ENCODE measurements at regions not wholly inside any gene's neighbourhood (a gene's known extent, or its start where the extent isn't known, plus 50 kb on each side); places are given as distances from the start of the nearest gene placed in this dataset.

GRCh38 chr15:46735115-46735514 is 982.2 kb upstream of the SEMA6D start:
- no peak for DNase-seq

GRCh38 chr15:46751303-46751702 is 966.0 kb upstream of the SEMA6D start:
- DNase-seq: no peak

GRCh38 chr15:46753946-46754345 is 963.4 kb upstream of the SEMA6D start:
- DNase-seq: no peak

GRCh38 chr15:46763091-46763490 is 954.2 kb upstream of the SEMA6D start:
- DNase-seq: no peak

- no peak for DNase-seq
These were observed 952.5 kb upstream of the SEMA6D start for GRCh38 chr15:46764851-46765250.

- DNase-seq: no peak
These were observed 951.3 kb upstream of the SEMA6D start for GRCh38 chr15:46766021-46766420.

GRCh38 chr15:46768287-46768686 is 949.0 kb upstream of the SEMA6D start:
- no peak for DNase-seq

- DNase-seq: no peak
These were observed 944.3 kb upstream of the SEMA6D start for GRCh38 chr15:46773016-46773415.

- DNase-seq: no peak
These were observed 938.4 kb upstream of the SEMA6D start for GRCh38 chr15:46778876-46779275.

- DNase-seq: no peak
These were observed 930.6 kb upstream of the SEMA6D start for GRCh38 chr15:46786590-46787285.

- DNase-seq: no peak
These were observed 921.6 kb upstream of the SEMA6D start for GRCh38 chr15:46795685-46796084.

GRCh38 chr15:46808834-46809233 is 908.5 kb upstream of the SEMA6D start:
- no peak for DNase-seq

- DNase-seq: no peak
These were observed 902.1 kb upstream of the SEMA6D start for GRCh38 chr15:46815240-46815639.

- DNase-seq: no peak
These were observed 901.5 kb upstream of the SEMA6D start for GRCh38 chr15:46815765-46816164.

GRCh38 chr15:46848704-46849103 is 868.6 kb upstream of the SEMA6D start:
- no peak for DNase-seq

GRCh38 chr15:46853600-46853999 is 863.7 kb upstream of the SEMA6D start:
- no peak for DNase-seq

GRCh38 chr15:46854564-46854963 is 862.7 kb upstream of the SEMA6D start:
- DNase-seq: no peak

- DNase-seq: no peak
These were observed 861.9 kb upstream of the SEMA6D start for GRCh38 chr15:46855388-46855787.

- DNase-seq: no peak
These were observed 860.3 kb upstream of the SEMA6D start for GRCh38 chr15:46856839-46857502.

GRCh38 chr15:46858150-46858549 is 859.2 kb upstream of the SEMA6D start:
- no peak for DNase-seq

GRCh38 chr15:46861796-46862195 is 855.5 kb upstream of the SEMA6D start:
- no peak for DNase-seq

GRCh38 chr15:46865155-46865554 is 852.1 kb upstream of the SEMA6D start:
- DNase-seq: no peak

- DNase-seq: no peak
These were observed 844.9 kb upstream of the SEMA6D start for GRCh38 chr15:46872286-46872980.

- DNase-seq: no peak
These were observed 844.3 kb upstream of the SEMA6D start for GRCh38 chr15:46872981-46873330.

All from activated CD4-positive, alpha-beta T cell treated with anti-CD3 and anti-CD28 coated beads for 1 hour (primary cell).